Ishikawa (cell line): ENCODE measurements at regions not wholly inside any gene's neighbourhood (a gene's known extent, or its start where the extent isn't known, plus 50 kb on each side); places are given as distances from the start of the nearest gene placed in this dataset.

Experiments
- CEBPB ChIP-seq: IDR thresholded peaks from 2 replicates; pipeline ENCODE4 v1.6.1; 2012
- CREB1 ChIP-seq: IDR thresholded peaks from 2 replicates; pipeline ENCODE4 v1.6.1; 2012; ENCODE audit warnings: low read depth
- EGR1 ChIP-seq: IDR thresholded peaks from 2 replicates; pipeline ENCODE4 v1.6.1; 2012
- EP300 ChIP-seq: IDR thresholded peaks from 2 replicates; pipeline ENCODE4 v1.6.1; 2012; ENCODE audit warnings: borderline replicate concordance
- FOXM1 ChIP-seq: IDR thresholded peaks from 2 replicates; pipeline ENCODE4 v1.6.1; 2012; ENCODE audit warnings: low read depth, borderline replicate concordance
- MAX ChIP-seq: IDR thresholded peaks from 2 replicates; pipeline ENCODE4 v1.6.1; 2012
- NFIC ChIP-seq: IDR thresholded peaks from 2 replicates; pipeline ENCODE4 v1.6.1; 2012
- RAD21 ChIP-seq: IDR thresholded peaks from 2 replicates; pipeline ENCODE4 v1.6.1; 2012; ENCODE audit warnings: low read depth
- REST ChIP-seq: IDR thresholded peaks from 2 replicates; pipeline ENCODE4 v1.6.1; 2012; ENCODE audit warnings: low read depth, mild to moderate bottlenecking
- TAF1 ChIP-seq: IDR thresholded peaks from 2 replicates; pipeline ENCODE4 v1.6.1; 2012; ENCODE audit warnings: low read depth, mild to moderate bottlenecking
- TCF12 ChIP-seq: IDR thresholded peaks from 2 replicates; pipeline ENCODE4 v1.6.1; 2012; ENCODE audit warnings: low read depth
- TEAD4 ChIP-seq: IDR thresholded peaks from 2 replicates; pipeline ENCODE4 v1.6.1; 2012
- USF1 ChIP-seq: IDR thresholded peaks from 2 replicates; pipeline ENCODE4 v1.6.1; 2012
- YY1 ChIP-seq: IDR thresholded peaks from 2 replicates; pipeline ENCODE4 v1.6.1; 2012; ENCODE audit warnings: low read depth
- ZBTB7A ChIP-seq: IDR thresholded peaks from 2 replicates; pipeline ENCODE4 v1.6.1; 2012; ENCODE audit warnings: low read depth

GRCh38 chr6:45830441-45831139 lies 185.1 kb downstream of the CLIC5 start:
- TF ChIP-seq TAF1 (no peak), CEBPB (no peak), TEAD4 (no peak), YY1 (no peak)

GRCh38 chr6:45829873-45830272 lies 185.8 kb downstream of the CLIC5 start:
- no peak for TF ChIP-seq CEBPB
- TF ChIP-seq EGR1, result no peak
- no peak for TF ChIP-seq MAX

- no peak for TF ChIP-seq USF1
- no peak for TF ChIP-seq EP300
- no peak for TF ChIP-seq CREB1
- TF ChIP-seq RAD21, result no peak
- TF ChIP-seq TAF1, result no peak
- TF ChIP-seq TEAD4, result no peak
- no peak for TF ChIP-seq TCF12
- no peak for TF ChIP-seq FOXM1
- TF ChIP-seq ZBTB7A, result no peak
- no peak for TF ChIP-seq EGR1
- TF ChIP-seq MAX, result no peak
- TF ChIP-seq YY1, result no peak
- no peak for TF ChIP-seq NFIC
- TF ChIP-seq REST, result no peak
- TF ChIP-seq CEBPB, result no peak
Observed at GRCh38 chr6:45827952-45828530, 187.6 kb downstream of the CLIC5 start.

- TF ChIP-seq FOXM1, result no peak
Observed at GRCh38 chr6:45822873-45823272, 192.8 kb downstream of the CLIC5 start.

GRCh38 chr6:45822246-45822812 lies 193.3 kb downstream of the CLIC5 start:
- TF ChIP-seq USF1, result no peak
- no peak for TF ChIP-seq RAD21
- TF ChIP-seq TCF12, result no peak
- TF ChIP-seq TEAD4, result no peak
- TF ChIP-seq FOXM1, result no peak
- no peak for TF ChIP-seq MAX
- TF ChIP-seq NFIC, result no peak
- no peak for TF ChIP-seq ZBTB7A
- TF ChIP-seq EGR1, result no peak
- TF ChIP-seq YY1, result no peak

GRCh38 chr6:45818655-45819054 lies 197.0 kb downstream of the CLIC5 start:
- no peak for TF ChIP-seq FOXM1
- TF ChIP-seq TAF1, result no peak
- TF ChIP-seq RAD21, result no peak
- no peak for TF ChIP-seq TCF12
- TF ChIP-seq EP300, result no peak
- TF ChIP-seq ZBTB7A, result no peak
- TF ChIP-seq CREB1, result no peak
- TF ChIP-seq USF1, result no peak
- no peak for TF ChIP-seq TEAD4
- no peak for TF ChIP-seq EGR1
- TF ChIP-seq NFIC, result no peak
- TF ChIP-seq CEBPB, result no peak
- no peak for TF ChIP-seq YY1
- TF ChIP-seq MAX, result no peak
